RPMI8226 (cell line): ENCODE measurements at regions not wholly inside any gene's neighbourhood (a gene's known extent, or its start where the extent isn't known, plus 50 kb on each side); places are given as distances from the start of the nearest gene placed in this dataset.

Experiments
- DNase-seq: peaks from one replicate; pipeline ENCODE4 v3.0.0-alpha.2; 2015

GRCh38 chr6:44500074-44500473 lies 112.6 kb downstream of the CDC5L start:
- no peak for DNase-seq

GRCh38 chr6:44503471-44503870 lies 116.0 kb downstream of the CDC5L start:
- no peak for DNase-seq

GRCh38 chr6:44504301-44504791 lies 116.8 kb downstream of the CDC5L start:
- DNase-seq: no peak

- DNase-seq: no peak
These were observed 118.2 kb downstream of the CDC5L start for GRCh38 chr6:44505751-44506150.

- no peak for DNase-seq
These were observed 119.5 kb downstream of the CDC5L start for GRCh38 chr6:44507014-44507413.

- no peak for DNase-seq
These were observed 121.1 kb downstream of the CDC5L start for GRCh38 chr6:44508646-44509045.

GRCh38 chr6:44511126-44511525 lies 123.6 kb downstream of the CDC5L start:
- no peak for DNase-seq

GRCh38 chr6:44512868-44513741 lies 125.6 kb downstream of the CDC5L start:
- no peak for DNase-seq

- DNase-seq: no peak
These were observed 126.6 kb downstream of the CDC5L start for GRCh38 chr6:44514085-44514484.

- DNase-seq: no peak
These were observed 127.2 kb downstream of the CDC5L start for GRCh38 chr6:44514576-44515193.

- no peak for DNase-seq
These were observed 135.4 kb downstream of the CDC5L start for GRCh38 chr6:44522871-44523270.

GRCh38 chr6:44524476-44525227 lies 137.1 kb downstream of the CDC5L start:
- DNase-seq: peak; percentile 42

- DNase-seq: no peak
These were observed 138.3 kb downstream of the CDC5L start for GRCh38 chr6:44525761-44526351.

GRCh38 chr6:44527181-44527580 lies 139.7 kb downstream of the CDC5L start:
- DNase-seq: peak; percentile 24

- peak; percentile 31 for DNase-seq
These were observed 140.3 kb downstream of the CDC5L start for GRCh38 chr6:44527583-44528369.

- DNase-seq: no peak
These were observed 140.8 kb downstream of the CDC5L start for GRCh38 chr6:44528370-44528644.

- no peak for DNase-seq
These were observed 141.2 kb downstream of the CDC5L start for GRCh38 chr6:44528716-44529115.

- no peak for DNase-seq
These were observed 141.8 kb downstream of the CDC5L start for GRCh38 chr6:44529146-44529905.

- no peak for DNase-seq
These were observed 142.9 kb downstream of the CDC5L start for GRCh38 chr6:44530209-44530909.

- DNase-seq: no peak
These were observed 143.4 kb downstream of the CDC5L start for GRCh38 chr6:44530910-44531234.

GRCh38 chr6:44531442-44532015 lies 144.0 kb downstream of the CDC5L start:
- DNase-seq: no peak
